ENCODE measurements at regions not wholly inside any gene's neighbourhood (a gene's known extent, or its start where the extent isn't known, plus 50 kb on each side); places are given as distances from the start of the nearest gene placed in this dataset.
A peak's percentile ranks its signal among the peaks of the same experiment; 100 is the strongest.

- TF ChIP-seq, protein P1, sequence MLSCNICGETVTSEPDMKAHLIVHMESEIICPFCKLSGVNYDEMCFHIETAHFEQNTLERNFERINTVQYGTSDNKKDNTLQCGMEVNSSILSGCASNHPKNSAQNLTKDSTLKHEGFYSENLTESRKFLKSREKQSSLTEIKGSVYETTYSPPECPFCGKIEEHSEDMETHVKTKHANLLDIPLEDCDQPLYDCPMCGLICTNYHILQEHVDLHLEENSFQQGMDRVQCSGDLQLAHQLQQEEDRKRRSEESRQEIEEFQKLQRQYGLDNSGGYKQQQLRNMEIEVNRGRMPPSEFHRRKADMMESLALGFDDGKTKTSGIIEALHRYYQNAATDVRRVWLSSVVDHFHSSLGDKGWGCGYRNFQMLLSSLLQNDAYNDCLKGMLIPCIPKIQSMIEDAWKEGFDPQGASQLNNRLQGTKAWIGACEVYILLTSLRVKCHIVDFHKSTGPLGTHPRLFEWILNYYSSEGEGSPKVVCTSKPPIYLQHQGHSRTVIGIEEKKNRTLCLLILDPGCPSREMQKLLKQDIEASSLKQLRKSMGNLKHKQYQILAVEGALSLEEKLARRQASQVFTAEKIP (CRISPR knock-in tag; IDR thresholded peaks at IDR 0.05; ENCODE audit: borderline replicate concordance) = no peak
- TF ChIP-seq CREB1 (IDR thresholded peaks at IDR 0.05) = no peak
- TF ChIP-seq CREB1 (CRISPR knock-in tag; IDR thresholded peaks at IDR 0.05) = no peak
- peak; percentile 44; the same call in 1 of the 2 replicates for TF ChIP-seq ISL2 (CRISPR knock-in tag; IDR thresholded peaks at IDR 0.05)
- TF ChIP-seq ZNF382 (CRISPR knock-in tag; IDR thresholded peaks at IDR 0.05; ENCODE audit: borderline replicate concordance) = no peak
- TF ChIP-seq WIZ (CRISPR knock-in tag; IDR thresholded peaks at IDR 0.05) = no peak
- no peak for TF ChIP-seq ETV6 (CRISPR knock-in tag; conservative IDR thresholded peaks at IDR 0.05)
- TF ChIP-seq, protein P2, sequence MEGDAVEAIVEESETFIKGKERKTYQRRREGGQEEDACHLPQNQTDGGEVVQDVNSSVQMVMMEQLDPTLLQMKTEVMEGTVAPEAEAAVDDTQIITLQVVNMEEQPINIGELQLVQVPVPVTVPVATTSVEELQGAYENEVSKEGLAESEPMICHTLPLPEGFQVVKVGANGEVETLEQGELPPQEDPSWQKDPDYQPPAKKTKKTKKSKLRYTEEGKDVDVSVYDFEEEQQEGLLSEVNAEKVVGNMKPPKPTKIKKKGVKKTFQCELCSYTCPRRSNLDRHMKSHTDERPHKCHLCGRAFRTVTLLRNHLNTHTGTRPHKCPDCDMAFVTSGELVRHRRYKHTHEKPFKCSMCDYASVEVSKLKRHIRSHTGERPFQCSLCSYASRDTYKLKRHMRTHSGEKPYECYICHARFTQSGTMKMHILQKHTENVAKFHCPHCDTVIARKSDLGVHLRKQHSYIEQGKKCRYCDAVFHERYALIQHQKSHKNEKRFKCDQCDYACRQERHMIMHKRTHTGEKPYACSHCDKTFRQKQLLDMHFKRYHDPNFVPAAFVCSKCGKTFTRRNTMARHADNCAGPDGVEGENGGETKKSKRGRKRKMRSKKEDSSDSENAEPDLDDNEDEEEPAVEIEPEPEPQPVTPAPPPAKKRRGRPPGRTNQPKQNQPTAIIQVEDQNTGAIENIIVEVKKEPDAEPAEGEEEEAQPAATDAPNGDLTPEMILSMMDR (CRISPR knock-in tag; IDR thresholded peaks at IDR 0.05) = no peak
- no peak for TF ChIP-seq PHF21A (CRISPR knock-in tag; IDR thresholded peaks at IDR 0.05)
- TF ChIP-seq MTERF4 (CRISPR knock-in tag; IDR thresholded peaks at IDR 0.05) = no peak
- no peak for TF ChIP-seq PBX2 (CRISPR knock-in tag; IDR thresholded peaks at IDR 0.05)
- no peak for TF ChIP-seq E2F1 (CRISPR knock-in tag; IDR thresholded peaks at IDR 0.05)
- TF ChIP-seq ZNF672 (CRISPR knock-in tag; IDR thresholded peaks at IDR 0.05) = no peak
- no peak for TF ChIP-seq ZNF12 (CRISPR knock-in tag; IDR thresholded peaks at IDR 0.05)
- 0 out of 2 replicates have a peak, but pooled peaks have one; percentile 26 for TF ChIP-seq FOXO1 (CRISPR knock-in tag; IDR thresholded peaks at IDR 0.05)
- no peak for TF ChIP-seq CAMTA2 (CRISPR knock-in tag; IDR thresholded peaks at IDR 0.05; ENCODE audit: borderline replicate concordance)
- TF ChIP-seq ZNF761 (CRISPR knock-in tag; conservative IDR thresholded peaks at IDR 0.05) = no peak
- no peak for TF ChIP-seq NR3C1 (CRISPR knock-in tag; IDR thresholded peaks at IDR 0.05)
- TF ChIP-seq, protein P3, sequence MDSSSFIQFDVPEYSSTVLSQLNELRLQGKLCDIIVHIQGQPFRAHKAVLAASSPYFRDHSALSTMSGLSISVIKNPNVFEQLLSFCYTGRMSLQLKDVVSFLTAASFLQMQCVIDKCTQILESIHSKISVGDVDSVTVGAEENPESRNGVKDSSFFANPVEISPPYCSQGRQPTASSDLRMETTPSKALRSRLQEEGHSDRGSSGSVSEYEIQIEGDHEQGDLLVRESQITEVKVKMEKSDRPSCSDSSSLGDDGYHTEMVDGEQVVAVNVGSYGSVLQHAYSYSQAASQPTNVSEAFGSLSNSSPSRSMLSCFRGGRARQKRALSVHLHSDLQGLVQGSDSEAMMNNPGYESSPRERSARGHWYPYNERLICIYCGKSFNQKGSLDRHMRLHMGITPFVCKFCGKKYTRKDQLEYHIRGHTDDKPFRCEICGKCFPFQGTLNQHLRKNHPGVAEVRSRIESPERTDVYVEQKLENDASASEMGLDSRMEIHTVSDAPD (CRISPR knock-in tag; IDR thresholded peaks at IDR 0.05) = no peak
- 0 out of 2 replicates have a peak, but pooled peaks have one; percentile 25 for TF ChIP-seq EHMT2 (IDR thresholded peaks at IDR 0.05; ENCODE audit: borderline replicate concordance, low read depth, low read length)
- no peak for TF ChIP-seq ZBTB46 (CRISPR knock-in tag; IDR thresholded peaks at IDR 0.05; ENCODE audit: borderline replicate concordance)
Measured at GRCh38 chr6:144644776-144645175, 359.6 kb downstream of the UTRN start (continued).

Measured in HepG2 (cell line).